ENCODE measurements at regions not wholly inside any gene's neighbourhood (a gene's known extent, or its start where the extent isn't known, plus 50 kb on each side); places are given as distances from the start of the nearest gene placed in this dataset.
"Not testable (repeated sequence)": the region's sequence is repeated elsewhere in the genome, so short reads cannot be mapped to it uniquely, and the experiment has no call there.

GRCh38 chr6:155549028-155549798 lies 93.6 kb upstream of the NOX3 start:
- DNase-seq (ENCODE audit: low read depth, low spot score) = no peak
- no peak overlapping the region for H3K27ac ChIP-seq

GRCh38 chr6:155548576-155548975 lies 92.9 kb upstream of the NOX3 start:
- DNase-seq (ENCODE audit: low read depth, low spot score) = no peak
- no peak overlapping the region for H3K27ac ChIP-seq

- no peak overlapping the region for H3K27ac ChIP-seq
- DNase-seq (ENCODE audit: low read depth, low spot score) = no peak
These were observed 89.0 kb upstream of the NOX3 start for GRCh38 chr6:155544677-155545076.

GRCh38 chr6:155543166-155543847 lies 87.7 kb upstream of the NOX3 start:
- no peak overlapping the region for H3K27ac ChIP-seq

GRCh38 chr6:155542036-155542435 lies 86.4 kb upstream of the NOX3 start:
- no peak overlapping the region for H3K27ac ChIP-seq

More at GRCh38 chr6:155543166-155543847, 87.7 kb upstream of the NOX3 start:
- DNase-seq (ENCODE audit: low read depth, low spot score) = no peak

GRCh38 chr6:155538708-155539390 lies 83.2 kb upstream of the NOX3 start:
- H3K27ac ChIP-seq = no peak overlapping the region
- DNase-seq (ENCODE audit: low read depth, low spot score) = no peak

More at GRCh38 chr6:155542036-155542435, 86.4 kb upstream of the NOX3 start:
- no peak for DNase-seq (ENCODE audit: low read depth, low spot score)

- no peak for DNase-seq (ENCODE audit: low read depth, low spot score)
- H3K27ac ChIP-seq = no peak overlapping the region
These were observed 79.0 kb upstream of the NOX3 start for GRCh38 chr6:155534678-155535077.

GRCh38 chr6:155530219-155530834 lies 74.7 kb upstream of the NOX3 start:
- H3K27ac ChIP-seq = no peak overlapping the region
- DNase-seq (ENCODE audit: low read depth, low spot score) = no peak

GRCh38 chr6:155529814-155530213 lies 74.2 kb upstream of the NOX3 start:
- DNase-seq (ENCODE audit: low read depth, low spot score); H3K27ac ChIP-seq: not testable (repeated sequence)

- peak; percentile 55 for DNase-seq (ENCODE audit: low read depth, low spot score)
- H3K27ac ChIP-seq = peak overlapping the region; percentile 75
These were observed 73.4 kb upstream of the NOX3 start for GRCh38 chr6:155528982-155529453.

- no peak for DNase-seq (ENCODE audit: low read depth, low spot score)
These were observed 72.7 kb upstream of the NOX3 start for GRCh38 chr6:155528335-155528734.

GRCh38 chr6:155527443-155527842 lies 71.8 kb upstream of the NOX3 start:
- no peak for DNase-seq (ENCODE audit: low read depth, low spot score)
- no peak overlapping the region for H3K27ac ChIP-seq

More at GRCh38 chr6:155528335-155528734, 72.7 kb upstream of the NOX3 start:
- H3K27ac ChIP-seq = peak overlapping the region; percentile 75

GRCh38 chr6:155523821-155524651 lies 68.4 kb upstream of the NOX3 start:
- DNase-seq (ENCODE audit: low read depth, low spot score) = peak; percentile 45
- H3K27ac ChIP-seq = peak overlapping the region; percentile 26

- DNase-seq (ENCODE audit: low read depth, low spot score) = peak; percentile 6
- no peak overlapping the region for H3K27ac ChIP-seq
These were observed 66.1 kb upstream of the NOX3 start for GRCh38 chr6:155521719-155522118.

GRCh38 chr6:155520078-155520477 lies 64.4 kb upstream of the NOX3 start:
- H3K27ac ChIP-seq = no peak overlapping the region
- DNase-seq (ENCODE audit: low read depth, low spot score) = no peak

- H3K27ac ChIP-seq = no peak overlapping the region
- DNase-seq (ENCODE audit: low read depth, low spot score) = no peak
These were observed 63.6 kb upstream of the NOX3 start for GRCh38 chr6:155519176-155519738.

GRCh38 chr6:155517294-155517693 lies 61.7 kb upstream of the NOX3 start:
- H3K27ac ChIP-seq = no peak overlapping the region
- DNase-seq (ENCODE audit: low read depth, low spot score) = no peak

- no peak for DNase-seq (ENCODE audit: low read depth, low spot score)
- H3K27ac ChIP-seq = no peak overlapping the region
These were observed 55.2 kb upstream of the NOX3 start for GRCh38 chr6:155510879-155511278.

- DNase-seq (ENCODE audit: low read depth, low spot score) = no peak
These were observed 54.3 kb upstream of the NOX3 start for GRCh38 chr6:155509743-155510475.

More at GRCh38 chr6:155509743-155510475, 54.3 kb upstream of the NOX3 start:
- H3K27ac ChIP-seq = no peak overlapping the region

Data from epithelial cell of prostate (primary cell).